Esophagus squamous epithelium (tissue), 4 donors: ENCODE measurements at regions not wholly inside any gene's neighbourhood (a gene's known extent, or its start where the extent isn't known, plus 50 kb on each side); places are given as distances from the start of the nearest gene placed in this dataset.

Source experiments
- CTCF ChIP-seq, 6 experiments: fragments of 450-650 bp in 4 of 6; fragments of 200-600 bp in 2 of 6; sonication (generic) in 2 of 6; IDR thresholded peaks; one replicate each; pipeline ENCODE4 v1.5.1; 2016 to 2019; ENCODE audit warnings: antibody characterized with exemption in 6 of 6, mild to moderate bottlenecking in 4 of 6, moderate library complexity in 4 of 6
- POLR2A ChIP-seq, 4 donors: fragments of 450-650 bp; IDR thresholded peaks; one replicate each; pipeline ENCODE4 v1.6.1; 2017; ENCODE audit warnings: antibody characterized with exemption in 4 of 4, mild to moderate bottlenecking in 4 of 4, moderate library complexity in 3 of 4

DNA sequence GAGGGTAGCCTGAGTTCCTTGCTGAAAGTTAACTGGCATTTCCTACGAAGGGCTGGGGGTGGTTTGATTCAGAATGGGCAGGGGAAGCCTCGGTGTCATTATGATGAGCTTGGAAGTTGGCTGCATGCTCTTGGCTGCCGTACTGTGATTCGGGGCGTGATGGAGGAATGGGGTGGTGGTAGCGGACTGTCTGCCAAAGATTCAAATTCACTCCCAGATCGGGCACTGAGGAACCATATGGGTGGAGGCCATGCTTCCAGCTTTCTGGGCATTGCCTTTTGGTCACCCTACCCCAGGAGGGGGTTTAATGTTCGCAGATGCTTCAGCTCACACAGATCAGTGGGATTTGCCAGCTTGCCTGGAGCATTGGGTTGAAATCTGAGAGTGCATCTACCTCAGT, 492.8 kb upstream of the EEF2KMT start:
- TF ChIP-seq CTCF (IDR thresholded peaks at IDR 0.05) (no peak), POLR2A (IDR thresholded peaks at IDR 0.05) (no peak)
